ENCODE measurements at regions not wholly inside any gene's neighbourhood (a gene's known extent, or its start where the extent isn't known, plus 50 kb on each side); places are given as distances from the start of the nearest gene placed in this dataset.

GRCh38 chr2:111708476-111709180, 175.4 kb downstream of the ANAPC1 start:
- H3K4me1 Mint-ChIP-seq (ENCODE audit: low read depth) = peaks cover 7% of the 10 kb centered on the region
- Histone ChIP-seq H3K4me3 (ENCODE audit: low read length) (no peak overlapping the region), H3K9me3 (ENCODE audit: control insufficient read depth in 1 of 2, insufficient read depth in 1 of 2, low read length in 2 of 2) (no peaks in the 10 kb centered on the region), H3K36me3 (ENCODE audit: insufficient read depth, low read length) (no peaks in the 10 kb centered on the region), H3K4me1 (ENCODE audit: insufficient read depth, low read length) (peaks cover 20% of the 10 kb centered on the region), H3K27me3 (ENCODE audit: control insufficient read depth in 1 of 2, insufficient read depth in 2 of 2, low read length in 2 of 2) (no peaks in the 10 kb centered on the region), H3K27ac (ENCODE audit: low read depth in 1 of 2, low read length in 2 of 2) (no peak overlapping the region)
- intact Hi-C loops (cut with DNase I, micrococcal nuclease) = no loop called here
- no peaks in the 10 kb centered on the region for H3K9me3 Mint-ChIP-seq
- DNase-seq (no peak), ATAC-seq (ENCODE audit: poor library complexity) (no peak)
- ChIA-PET CTCF (interaction anchor here (1.2 kb wide), 1 partner anchor 14 kb away, joined by 4 read pairs; no protein-coding TSS in a partner anchor), POLR2A (no interaction called here)
- TF ChIP-seq, protein P1, sequence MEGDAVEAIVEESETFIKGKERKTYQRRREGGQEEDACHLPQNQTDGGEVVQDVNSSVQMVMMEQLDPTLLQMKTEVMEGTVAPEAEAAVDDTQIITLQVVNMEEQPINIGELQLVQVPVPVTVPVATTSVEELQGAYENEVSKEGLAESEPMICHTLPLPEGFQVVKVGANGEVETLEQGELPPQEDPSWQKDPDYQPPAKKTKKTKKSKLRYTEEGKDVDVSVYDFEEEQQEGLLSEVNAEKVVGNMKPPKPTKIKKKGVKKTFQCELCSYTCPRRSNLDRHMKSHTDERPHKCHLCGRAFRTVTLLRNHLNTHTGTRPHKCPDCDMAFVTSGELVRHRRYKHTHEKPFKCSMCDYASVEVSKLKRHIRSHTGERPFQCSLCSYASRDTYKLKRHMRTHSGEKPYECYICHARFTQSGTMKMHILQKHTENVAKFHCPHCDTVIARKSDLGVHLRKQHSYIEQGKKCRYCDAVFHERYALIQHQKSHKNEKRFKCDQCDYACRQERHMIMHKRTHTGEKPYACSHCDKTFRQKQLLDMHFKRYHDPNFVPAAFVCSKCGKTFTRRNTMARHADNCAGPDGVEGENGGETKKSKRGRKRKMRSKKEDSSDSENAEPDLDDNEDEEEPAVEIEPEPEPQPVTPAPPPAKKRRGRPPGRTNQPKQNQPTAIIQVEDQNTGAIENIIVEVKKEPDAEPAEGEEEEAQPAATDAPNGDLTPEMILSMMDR (IDR thresholded peaks at IDR 0.05) = no peak
- H3K27ac Mint-ChIP-seq = no peak overlapping the region
- no peaks in the 10 kb centered on the region for H3K36me3 Mint-ChIP-seq (ENCODE audit: low read depth)
- no peak overlapping the region for H3K4me3 Mint-ChIP-seq
- no peaks in the 10 kb centered on the region for H3K27me3 Mint-ChIP-seq

DNA sequence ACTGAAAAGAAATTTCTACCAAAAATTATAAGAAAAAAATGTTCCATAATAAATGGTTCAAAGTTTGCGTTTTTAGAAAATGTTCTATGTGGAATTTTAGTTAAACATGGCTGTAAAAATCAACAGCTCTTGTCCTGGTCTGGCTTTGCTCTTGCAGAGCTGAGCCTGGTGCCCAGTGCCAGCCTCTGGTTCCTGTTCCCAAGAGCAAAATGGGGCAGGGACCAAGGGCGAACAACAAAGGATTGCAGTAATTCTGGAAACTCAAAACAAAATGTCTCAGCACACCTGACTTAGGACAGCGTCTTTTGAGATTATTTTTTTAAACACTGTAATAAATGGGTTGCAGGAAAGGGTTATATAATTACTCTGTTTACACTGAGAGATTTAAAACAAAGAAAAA, 174.7 kb downstream of the ANAPC1 start:
- Mint-ChIP-seq H3K9me3 (no peaks in the 10 kb centered on the region), H3K27ac (no peak overlapping the region), H3K4me1 (ENCODE audit: low read depth) (peaks cover 7% of the 10 kb centered on the region), H3K27me3 (no peaks in the 10 kb centered on the region), H3K4me3 (no peak overlapping the region), H3K36me3 (ENCODE audit: low read depth) (no peaks in the 10 kb centered on the region)
- TF ChIP-seq, protein P1 (IDR thresholded peaks at IDR 0.05) = no peak
- ATAC-seq (ENCODE audit: poor library complexity) = no peak
- Histone ChIP-seq H3K4me3 (ENCODE audit: low read length) (no peak overlapping the region), H3K9me3 (ENCODE audit: control insufficient read depth in 1 of 2, insufficient read depth in 1 of 2, low read length in 2 of 2) (no peaks in the 10 kb centered on the region), H3K36me3 (ENCODE audit: insufficient read depth, low read length) (no peaks in the 10 kb centered on the region), H3K27me3 (ENCODE audit: control insufficient read depth in 1 of 2, insufficient read depth in 2 of 2, low read length in 2 of 2) (no peaks in the 10 kb centered on the region), H3K4me1 (ENCODE audit: insufficient read depth, low read length) (peaks cover 19% of the 10 kb centered on the region), H3K27ac (ENCODE audit: low read depth in 1 of 2, low read length in 2 of 2) (no peak overlapping the region)
- POLR2A ChIA-PET = no interaction called here
- intact Hi-C loops (cut with DNase I, micrococcal nuclease) = no loop called here
- CTCF ChIA-PET = interaction anchor here (1.2 kb wide), 1 partner anchor 14 kb away, joined by 4 read pairs; no protein-coding TSS in a partner anchor
- DNase-seq = no peak

- intact Hi-C loops (cut with DNase I, micrococcal nuclease) = no loop called here
- no peak overlapping the region for H3K27ac Mint-ChIP-seq
- no peaks in the 10 kb centered on the region for H3K27me3 Mint-ChIP-seq
- no peaks in the 10 kb centered on the region for H3K9me3 Mint-ChIP-seq
- Histone ChIP-seq H3K27me3 (ENCODE audit: control insufficient read depth in 1 of 2, insufficient read depth in 2 of 2, low read length in 2 of 2) (no peaks in the 10 kb centered on the region), H3K4me1 (ENCODE audit: insufficient read depth, low read length) (peaks cover 12% of the 10 kb centered on the region), H3K4me3 (ENCODE audit: low read length) (no peak overlapping the region), H3K36me3 (ENCODE audit: insufficient read depth, low read length) (no peaks in the 10 kb centered on the region), H3K9me3 (ENCODE audit: control insufficient read depth in 1 of 2, insufficient read depth in 1 of 2, low read length in 2 of 2) (no peaks in the 10 kb centered on the region), H3K27ac (ENCODE audit: low read depth in 1 of 2, low read length in 2 of 2) (no peak overlapping the region)
- DNase-seq (no peak), ATAC-seq (ENCODE audit: poor library complexity) (no peak)
- ChIA-PET CTCF (no interaction called here), POLR2A (no interaction called here)
- no peak overlapping the region for H3K4me3 Mint-ChIP-seq
- peaks cover 7% of the 10 kb centered on the region for H3K4me1 Mint-ChIP-seq (ENCODE audit: low read depth)
- H3K36me3 Mint-ChIP-seq (ENCODE audit: low read depth) = no peaks in the 10 kb centered on the region
- TF ChIP-seq, protein P1 (IDR thresholded peaks at IDR 0.05) = no peak
Measured at GRCh38 chr2:111710085-111710484, 173.9 kb downstream of the ANAPC1 start.
